ENCODE measurements at regions not wholly inside any gene's neighbourhood (a gene's known extent, or its start where the extent isn't known, plus 50 kb on each side); places are given as distances from the start of the nearest gene placed in this dataset.
"Not testable (repeated sequence)": the region's sequence is repeated elsewhere in the genome, so short reads cannot be mapped to it uniquely, and the experiment has no call there.

- DNase-seq (no peak), ATAC-seq (no peak)
- no peak for TF ChIP-seq CTCF (IDR thresholded peaks at IDR 0.05)
- Mint-ChIP-seq H3K27me3 (no peaks in the 10 kb centered on the region), H3K4me3 (no peak overlapping the region), H3K4me1 (ENCODE audit: low read depth) (peaks cover 15% of the 10 kb centered on the region), H3K9me3 (peaks cover 3% of the 10 kb centered on the region), H3K27ac (no peak overlapping the region), H3K36me3 (ENCODE audit: low read depth) (no peaks in the 10 kb centered on the region)
- CTCF ChIA-PET = interaction anchor here (1.0 to 3.6 kb wide), 5 partner anchors 9 to 378 kb away, joined by 4 to 33 read pairs (median 12); partner anchors contain the start of gene TMEM200A
- intact Hi-C loops (cut with micrococcal nuclease) = no loop called here
- POLR2A ChIA-PET = no interaction called here
These were observed 127.5 kb upstream of the SMLR1 start for GRCh38 chr6:130699742-130700141.

DNA sequence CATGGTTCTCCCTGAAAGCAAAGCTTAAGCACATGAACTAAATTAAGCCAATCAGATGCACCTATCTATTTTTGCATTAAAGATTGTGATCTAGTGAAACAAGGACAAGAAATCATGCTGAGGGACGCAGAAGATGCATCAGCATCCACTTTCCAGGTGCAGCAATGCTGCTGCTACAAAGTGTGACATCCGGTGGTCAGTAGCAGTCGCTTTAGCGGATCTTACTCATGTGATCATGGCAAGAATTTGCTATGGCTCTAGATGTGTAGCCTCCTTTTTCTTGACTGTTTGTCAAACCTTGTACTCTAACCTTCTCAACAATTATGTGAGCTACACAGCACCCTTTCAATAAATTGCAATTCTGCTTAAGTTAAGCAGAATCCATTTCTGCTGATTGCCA is 126.8 kb upstream of the SMLR1 start:
- POLR2A ChIA-PET = no interaction called here
- TF ChIP-seq CTCF (IDR thresholded peaks at IDR 0.05) = no peak
- Mint-ChIP-seq H3K27me3 (no peaks in the 10 kb centered on the region), H3K9me3 (peaks cover 3% of the 10 kb centered on the region), H3K4me3 (no peak overlapping the region), H3K36me3 (ENCODE audit: low read depth) (no peaks in the 10 kb centered on the region), H3K4me1 (ENCODE audit: low read depth) (peaks cover 15% of the 10 kb centered on the region), H3K27ac (no peak overlapping the region)
- intact Hi-C loops (cut with micrococcal nuclease) = no loop called here
- ATAC-seq = no peak
- no peak for DNase-seq
- CTCF ChIA-PET = interaction anchor here (1.9 to 3.6 kb wide), 2 partner anchors 146 to 378 kb away, joined by 4 to 33 read pairs; no protein-coding TSS in a partner anchor

- ChIA-PET POLR2A (no interaction called here), CTCF (interaction anchor here (1.3 kb wide), 1 partner anchor 10 kb away, joined by 6 read pairs; no protein-coding TSS in a partner anchor)
- H3K4me1 Mint-ChIP-seq (ENCODE audit: low read depth) = peaks cover 9% of the 10 kb centered on the region
- DNase-seq = no peak
- ATAC-seq = no peak
- no peak overlapping the region for H3K4me3 Mint-ChIP-seq
- peaks cover 2% of the 10 kb centered on the region for H3K9me3 Mint-ChIP-seq
- intact Hi-C loops (cut with micrococcal nuclease) = no loop called here
- TF ChIP-seq CTCF (IDR thresholded peaks at IDR 0.05) = no peak
- no peaks in the 10 kb centered on the region for H3K27me3 Mint-ChIP-seq
- no peaks in the 10 kb centered on the region for H3K36me3 Mint-ChIP-seq (ENCODE audit: low read depth)
- no peak overlapping the region for H3K27ac Mint-ChIP-seq
These were observed 118.9 kb upstream of the SMLR1 start for GRCh38 chr6:130708338-130708737.

DNA sequence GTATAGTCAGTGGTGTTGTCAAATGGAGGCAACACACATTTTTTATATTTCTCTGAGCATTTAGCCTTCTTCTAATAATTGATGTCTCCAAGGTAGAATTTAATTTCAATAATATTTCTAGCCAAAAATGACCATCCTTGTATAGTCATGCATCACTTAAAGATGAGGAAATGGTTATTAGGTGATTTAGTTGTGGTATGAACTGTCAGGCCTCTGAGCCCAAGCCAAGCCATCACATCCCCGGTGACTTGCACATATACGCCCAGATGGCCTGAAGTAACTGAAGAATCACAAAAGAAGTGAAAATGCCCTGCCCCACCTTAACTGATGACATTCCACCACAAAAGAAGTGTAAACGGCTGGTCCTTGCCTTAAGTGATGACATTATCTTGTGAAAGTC is 115.6 kb upstream of the SMLR1 start:
- H3K4me1 Mint-ChIP-seq (ENCODE audit: low read depth); H3K27ac Mint-ChIP-seq; DNase-seq; ATAC-seq; H3K36me3 Mint-ChIP-seq (ENCODE audit: low read depth); intact Hi-C loops (cut with micrococcal nuclease); H3K27me3 Mint-ChIP-seq; H3K9me3 Mint-ChIP-seq; POLR2A ChIA-PET; CTCF ChIA-PET; H3K4me3 Mint-ChIP-seq: not testable (repeated sequence)

DNA sequence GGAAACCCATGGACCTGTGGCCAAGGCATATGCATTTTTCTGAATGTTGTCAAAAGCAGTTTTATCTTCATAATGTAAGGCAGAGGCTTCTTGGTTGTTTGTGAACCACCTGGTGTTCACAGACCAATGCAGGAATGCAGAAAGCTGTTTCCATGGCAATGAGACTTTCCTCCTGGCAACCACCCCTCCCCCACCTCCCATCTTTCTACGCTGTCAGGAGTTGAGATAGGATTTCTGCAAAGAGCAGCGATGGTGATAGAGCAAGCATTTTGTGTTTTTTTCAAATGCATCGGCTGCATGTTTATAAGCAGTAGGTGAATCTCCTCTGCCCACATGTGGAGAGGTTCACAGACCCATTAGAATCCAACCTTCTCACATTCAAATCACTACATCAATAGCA is 114.1 kb upstream of the SMLR1 start:
- no peaks in the 10 kb centered on the region for H3K27me3 Mint-ChIP-seq
- H3K36me3 Mint-ChIP-seq (ENCODE audit: low read depth) = no peaks in the 10 kb centered on the region
- ChIA-PET CTCF (interaction anchor here (1.6 kb wide), 1 partner anchor 391 kb away, joined by 3 read pairs; no protein-coding TSS in a partner anchor), POLR2A (no interaction called here)
- ATAC-seq (no peak), DNase-seq (no peak)
- H3K4me3 Mint-ChIP-seq = no peak overlapping the region
- intact Hi-C loops (cut with micrococcal nuclease) = no loop called here
- H3K27ac Mint-ChIP-seq = no peak overlapping the region
- TF ChIP-seq CTCF (IDR thresholded peaks at IDR 0.05) = no peak
- peaks cover 2% of the 10 kb centered on the region for H3K9me3 Mint-ChIP-seq
- peaks cover 17% of the 10 kb centered on the region for H3K4me1 Mint-ChIP-seq (ENCODE audit: low read depth)

GRCh38 chr6:130715058-130715457 is 112.1 kb upstream of the SMLR1 start:
- Mint-ChIP-seq H3K27me3 (no peaks in the 10 kb centered on the region), H3K27ac (no peak overlapping the region), H3K36me3 (ENCODE audit: low read depth) (peaks cover 3% of the 10 kb centered on the region), H3K9me3 (peaks cover 9% of the 10 kb centered on the region), H3K4me3 (no peak overlapping the region), H3K4me1 (ENCODE audit: low read depth) (peaks cover 14% of the 10 kb centered on the region)
- no peak for TF ChIP-seq CTCF (IDR thresholded peaks at IDR 0.05)
- DNase-seq = no peak
- CTCF ChIA-PET = interaction anchor here (1.3 kb wide), 1 partner anchor 10 kb away, joined by 3 read pairs; no protein-coding TSS in a partner anchor
- intact Hi-C loops (cut with micrococcal nuclease) = no loop called here
- no peak for ATAC-seq
- POLR2A ChIA-PET = no interaction called here

All from activated CD8-positive, alpha-beta T cell treated with anti-CD3 and anti-CD28 coated beads for 36 hours (primary cell).